IMR-90 (cell line): ENCODE measurements at regions not wholly inside any gene's neighbourhood (a gene's known extent, or its start where the extent isn't known, plus 50 kb on each side); places are given as distances from the start of the nearest gene placed in this dataset.
A peak's percentile ranks its signal among the peaks of the same experiment; 100 is the strongest.

Experiments used
- ATAC-seq: fragments of 200-7000 bp; cut with Tn5 transposase; 2 replicates; pipeline ENCODE4 v1.9.1; 2020; ENCODE audit warnings: low read depth, mild to moderate bottlenecking, moderate library complexity
- BruUV-seq: library from RNA; stranded (reverse); fragments of 400-500 nt; replicated peaks from 2 replicates; lab custom pipeline; 2021; lab: Mats Ljungman, UMichigan
- CTCF ChIA-PET: fragments of 300-600 bp; formaldehyde crosslinking; extraction: SDS; loops from one replicate; lab custom pipeline; 2021; ENCODE audit warnings: antibody characterized with exemption; lab: Yijun Ruan, JAX
- POLR2A ChIA-PET: fragments of 300-600 bp; sonication (Branson Sonifier 250); formaldehyde crosslinking; loops from one replicate; lab custom pipeline; 2022; ENCODE audit warnings: antibody characterized with exemption; ENCODE audit not compliant: unreplicated experiment; lab: Charles Lee
- DNase-seq: peaks from one replicate; pipeline ENCODE4 v3.0.0; 2013
- H2AFZ ChIP-seq: replicated peaks from 2 replicates; pipeline ENCODE3; 2013; ENCODE audit warnings: low read length, mild to moderate bottlenecking; ENCODE audit not compliant: poor library complexity
- H2AK5ac ChIP-seq: 2 replicates; pipeline ENCODE4 v1.6.1; 2013; ENCODE audit warnings: low read depth, low read length, inconsistent platforms
- H2AK9ac ChIP-seq: replicated peaks from 2 replicates; pipeline ENCODE3; 2013; ENCODE audit warnings: mild to moderate bottlenecking, low read depth, low read length, moderate library complexity; ENCODE audit not compliant: poor library complexity
- H2BK120ac ChIP-seq: 2 replicates; pipeline ENCODE4 v1.6.1; 2013; ENCODE audit warnings: low read depth, low read length, inconsistent platforms
- H2BK15ac ChIP-seq: 3 replicates; pipeline ENCODE4 v1.6.1; 2013; ENCODE audit warnings: low read depth, low read length, inconsistent platforms
- H2BK20ac ChIP-seq: 2 replicates; pipeline ENCODE4 v1.6.1; 2013; ENCODE audit warnings: low read depth, mild to moderate bottlenecking, inconsistent platforms, low read length, moderate library complexity
- H2BK5ac ChIP-seq: 2 replicates; pipeline ENCODE4 v1.6.1; 2013; ENCODE audit warnings: mild to moderate bottlenecking, low read depth, low read length, inconsistent platforms; ENCODE audit not compliant: poor library complexity, severe bottlenecking
- H3K14ac ChIP-seq: replicated peaks from 2 replicates; pipeline ENCODE4 v1.6.1; 2013; ENCODE audit warnings: low read depth, low read length, inconsistent platforms
- H3K18ac ChIP-seq: 2 replicates; pipeline ENCODE4 v1.6.1; 2013; ENCODE audit warnings: low read depth, low read length, control low read depth
- H3K23ac ChIP-seq: 2 replicates; pipeline ENCODE4 v1.6.1; 2013; ENCODE audit warnings: low read depth, low read length, inconsistent platforms
- H3K27ac ChIP-seq: 2 replicates; pipeline ENCODE4 v1.5.1; 2013; ENCODE audit warnings: mild to moderate bottlenecking, control low read depth, low read length; ENCODE audit not compliant: insufficient read depth
- H3K27me3 ChIP-seq: 2 replicates; pipeline ENCODE4 v1.6.1; 2013; ENCODE audit warnings: low read length; ENCODE audit not compliant: control insufficient read depth, insufficient read depth
- H3K36me3 ChIP-seq: 2 replicates; pipeline ENCODE4 v1.6.1; 2013; ENCODE audit warnings: low read length, mixed read lengths; ENCODE audit not compliant: control insufficient read depth, insufficient read depth
- H3K4ac ChIP-seq: 2 replicates; pipeline ENCODE4 v1.6.1; 2013; ENCODE audit warnings: low read depth, low read length, inconsistent platforms
- H3K4me1 ChIP-seq: 2 replicates; pipeline ENCODE4 v1.6.1; 2013; ENCODE audit warnings: low read length, mixed read lengths; ENCODE audit not compliant: control insufficient read depth, insufficient read depth
- H3K4me2 ChIP-seq: 2 replicates; pipeline ENCODE4 v1.6.1; 2013; ENCODE audit warnings: low read depth, mild to moderate bottlenecking, control low read depth, low read length, moderate library complexity
- H3K4me3 ChIP-seq: 2 replicates; pipeline ENCODE4 v1.5.1; 2013; ENCODE audit warnings: low read depth, mild to moderate bottlenecking, control low read depth, low read length, moderate library complexity; ENCODE audit not compliant: insufficient read depth
- H3K56ac ChIP-seq: 2 replicates; pipeline ENCODE4 v1.6.1; 2013; ENCODE audit warnings: low read length, inconsistent platforms; ENCODE audit not compliant: insufficient read depth; ENCODE audit errors: extremely low read depth
- H3K79me1 ChIP-seq, 2 experiments: 2 replicates each; pipeline ENCODE4 v1.6.1; 2013; ENCODE audit warnings: low read length in 2 of 2, inconsistent platforms in 1 of 2, low read depth in 1 of 2
- H3K9ac ChIP-seq: 2 replicates; pipeline ENCODE4 v1.6.1; 2013; ENCODE audit warnings: low read depth, low read length, control low read depth
- H3K9me1 ChIP-seq: 2 replicates; pipeline ENCODE4 v1.6.1; 2013; ENCODE audit warnings: low read length, inconsistent platforms; ENCODE audit not compliant: insufficient read depth
- H3K9me3 ChIP-seq: 2 replicates; pipeline ENCODE4 v1.6.1; 2013; ENCODE audit warnings: low read length; ENCODE audit not compliant: control insufficient read depth, insufficient read depth
- H4K20me1 ChIP-seq: 2 replicates; pipeline ENCODE4 v1.6.1; 2013; ENCODE audit warnings: low read length, inconsistent platforms; ENCODE audit not compliant: insufficient read depth
- H4K5ac ChIP-seq: 2 replicates; pipeline ENCODE4 v1.6.1; 2013; ENCODE audit warnings: mild to moderate bottlenecking, low read depth, low read length, control low read depth
- H4K8ac ChIP-seq, 2 experiments: 2 replicates each; pipeline ENCODE4 v1.6.1; 2013; ENCODE audit warnings: low read depth in 2 of 2, low read length in 2 of 2, control low read depth in 1 of 2, inconsistent platforms in 1 of 2
- H4K91ac ChIP-seq: 2 replicates; pipeline ENCODE4 v1.6.1; 2013; ENCODE audit warnings: low read depth, low read length, inconsistent platforms; ENCODE audit not compliant: insufficient read depth
- CHD1 ChIP-seq: IDR thresholded peaks from 2 replicates; pipeline ENCODE4 v1.6.1; 2012; ENCODE audit warnings: low read depth, low read length, improper control_type of control experiment
- MAZ ChIP-seq: IDR thresholded peaks from 2 replicates; pipeline ENCODE4 v1.6.1; 2012; ENCODE audit warnings: low read depth, mild to moderate bottlenecking, low read length, improper control_type of control experiment, moderate library complexity, borderline replicate concordance
- WGBS, 2 experiments: methylation state at CpG; one replicate each; pipeline versions ENCODE4 v1.1.5 to v1.1.7; 2013; ENCODE audit warnings: missing lambda C conversion rate in 2 of 2; ENCODE audit not compliant: insufficient read length in 1 of 2; ENCODE audit errors: extremely low coverage in 2 of 2; 5-methylcytosine and 5-hydroxymethylcytosine counted together
- dilution Hi-C: fragments of 300-500 bp; cut with HindIII; formaldehyde crosslinking; loops from one replicate; pipeline ENCODE4 v1.14.3; 2018; ENCODE audit warnings: low sequenced_read_pairs; ENCODE audit not compliant: unreplicated experiment
- in situ Hi-C: fragments of 300-500 bp; cut with MboI; formaldehyde crosslinking; loops from 3 replicates; pipeline ENCODE4 v1.14.3; 2019; ENCODE audit warnings: low sequenced_read_pairs, inconsistent platforms, mixed read lengths
- intact Hi-C: fragments of 100-400 bp; cut with micrococcal nuclease; formaldehyde crosslinking; loops from 2 replicates; pipeline ENCODE4 v1.10.0; 2022

DNA sequence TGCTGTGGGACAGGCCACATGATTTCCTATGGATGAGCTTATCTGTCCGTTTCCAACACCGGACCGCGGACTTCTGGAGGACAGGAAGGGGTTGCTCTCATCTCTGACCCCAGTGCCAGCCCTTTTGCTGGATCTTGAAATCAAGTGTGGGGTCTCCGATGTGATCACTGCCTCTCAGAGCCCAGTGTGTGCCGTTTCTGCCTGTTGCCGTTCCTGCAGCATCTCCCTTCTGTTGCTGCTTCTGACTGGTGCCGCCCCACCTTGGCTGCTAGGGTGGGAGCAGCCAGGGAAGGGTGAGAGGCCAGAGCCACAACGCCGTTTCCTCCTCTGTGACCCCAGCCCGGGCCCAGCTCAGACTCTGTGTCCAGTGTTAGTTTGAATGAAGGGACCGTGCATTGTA, 67.3 kb upstream of the WNT4 start:
- Histone ChIP-seq H2AFZ (peak overlapping the region; percentile 58), H3K9me1 (no peaks in the 10 kb centered on the region), H3K79me1 (no peaks in the 10 kb centered on the region), H3K27me3 (peaks cover 79% of the 10 kb centered on the region), H3K9ac (no peak overlapping the region), H3K4me1 (no peaks in the 10 kb centered on the region), H3K9me3 (no peaks in the 10 kb centered on the region; the same call in 1 of the 2 replicates), H2BK120ac (no peak overlapping the region), H2AK5ac (no peak overlapping the region), H4K5ac (no peak overlapping the region), H4K91ac (no peak overlapping the region), H3K36me3 (no peaks in the 10 kb centered on the region), H4K8ac (no peak overlapping the region), H2AK9ac (no peak overlapping the region), H2BK20ac (no peak overlapping the region), H4K20me1 (no peaks in the 10 kb centered on the region; the same call in 1 of the 2 replicates), H2BK15ac (no peak overlapping the region), H3K4me2 (no peak overlapping the region), H3K4ac (no peak overlapping the region), H3K23ac (no peak overlapping the region), H3K56ac (no peak overlapping the region), H3K18ac (no peak overlapping the region), H3K27ac (no peak overlapping the region), H3K14ac (no peak overlapping the region), H3K4me3 (no peak overlapping the region), H2BK5ac (no peak overlapping the region)
- dilution Hi-C loops, result no loop called here
- WGBS, 2 experiments, result 65% methylated on average over 5 of the region's 12 CpGs; no CpG with 5 or more reads in 1 of the 2 experiments
- in situ Hi-C loops, result no loop called here
- intact Hi-C loops, result no loop called here
- CTCF ChIA-PET, result no interaction called here
- no peak for TF ChIP-seq CHD1
- TF ChIP-seq MAZ, result no peak
- ATAC-seq (no peak), DNase-seq (no peak)
- POLR2A ChIA-PET, result no interaction called here
- BruUV-seq, result no TSS peak
